GM04504 (cell line): ENCODE measurements at regions not wholly inside any gene's neighbourhood (a gene's known extent, or its start where the extent isn't known, plus 50 kb on each side); places are given as distances from the start of the nearest gene placed in this dataset.
A peak's percentile ranks its signal among the peaks of the same experiment; 100 is the strongest.
"Not testable (repeated sequence)": the region's sequence is repeated elsewhere in the genome, so short reads cannot be mapped to it uniquely, and the experiment has no call there.

Experiments used
- DNase-seq: peaks from one replicate; pipeline ENCODE4 v3.0.0-alpha.2; 2012; ENCODE audit warnings: low read depth

DNA sequence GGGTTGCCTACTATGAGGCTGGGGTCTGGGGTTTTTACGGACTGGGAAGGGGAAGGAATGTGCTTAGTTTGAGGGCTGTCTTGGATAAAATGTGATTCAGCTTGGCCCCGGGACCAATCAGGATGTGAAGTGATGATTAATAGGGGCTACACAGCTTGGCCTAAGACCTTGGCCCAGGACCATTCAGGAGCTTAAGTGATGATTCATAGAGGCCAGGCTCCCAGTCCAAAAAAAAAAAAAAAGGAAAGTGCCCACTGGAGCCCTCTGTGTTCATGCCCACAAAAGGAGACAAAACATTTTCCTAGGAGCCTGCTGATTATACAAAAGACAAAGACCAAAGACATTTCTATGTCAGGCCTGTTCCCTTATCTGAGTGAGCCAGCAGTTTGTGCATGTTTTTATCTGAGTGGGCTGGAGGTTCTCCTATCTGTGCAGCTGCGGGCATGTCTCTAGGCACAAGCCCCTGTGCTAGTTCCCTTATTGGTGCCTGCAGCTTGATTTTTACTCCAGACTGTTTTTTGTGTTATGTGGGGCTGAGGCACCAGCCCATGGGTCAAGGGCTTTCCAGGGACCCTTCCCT, 898.2 kb upstream of the GOT2 start:
- DNase-seq, result peak; percentile 30

DNA sequence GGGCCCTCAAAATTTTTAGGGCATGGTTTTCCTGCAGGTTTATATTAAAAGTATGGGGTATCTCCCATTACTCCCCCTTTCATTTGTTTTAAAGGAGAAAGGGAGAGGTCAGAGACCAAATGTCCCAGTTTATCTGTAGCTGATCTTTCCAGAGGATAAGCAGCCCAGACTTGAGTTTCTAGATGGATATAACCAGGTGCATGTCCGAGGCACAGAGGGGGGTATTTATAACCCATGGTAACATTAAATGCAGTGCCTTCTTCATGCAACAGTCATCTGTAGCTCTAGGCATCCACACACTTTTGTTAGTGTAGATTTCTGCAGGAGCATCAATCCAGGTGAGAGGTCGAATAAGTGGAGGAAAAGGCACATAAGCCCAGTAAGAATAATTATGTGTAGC, 890.3 kb upstream of the GOT2 start:
- DNase-seq, result not testable (repeated sequence)

DNA sequence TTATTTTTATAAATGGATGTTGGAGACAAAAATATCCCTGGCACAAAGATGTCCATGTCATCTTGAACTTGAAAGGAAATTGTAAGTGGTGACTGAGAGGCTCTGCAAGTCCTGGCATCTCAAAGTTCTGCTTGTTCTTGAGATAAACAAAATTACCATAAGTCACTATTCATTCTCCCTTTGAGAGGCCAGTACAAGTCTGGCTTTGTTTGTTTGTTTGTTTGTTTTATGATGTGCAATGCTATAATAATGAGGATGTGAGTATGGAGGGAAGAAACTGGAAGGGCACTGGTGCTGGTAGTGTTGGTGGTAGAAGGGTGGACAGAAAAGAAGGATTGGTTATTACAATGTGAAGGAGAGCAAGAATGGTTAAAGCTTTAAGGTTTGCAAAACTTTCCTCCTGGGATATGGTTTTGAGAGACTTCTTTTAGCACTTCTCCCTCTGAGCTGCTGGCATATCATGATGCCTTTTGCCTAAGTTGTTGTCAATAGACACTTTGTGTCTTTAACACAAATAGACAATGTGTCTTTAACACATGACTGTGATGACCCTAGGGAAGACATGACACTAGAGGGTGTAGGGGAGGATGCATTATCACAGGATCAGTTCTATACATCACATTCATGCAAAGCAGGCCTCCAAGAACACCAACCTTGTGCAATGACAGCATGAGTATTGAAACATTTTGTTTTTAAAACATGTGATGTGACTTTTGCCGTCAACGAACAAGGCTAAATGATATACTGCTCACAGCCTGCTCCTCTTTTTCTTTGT, 880.5 kb upstream of the GOT2 start:
- no peak for DNase-seq

DNA sequence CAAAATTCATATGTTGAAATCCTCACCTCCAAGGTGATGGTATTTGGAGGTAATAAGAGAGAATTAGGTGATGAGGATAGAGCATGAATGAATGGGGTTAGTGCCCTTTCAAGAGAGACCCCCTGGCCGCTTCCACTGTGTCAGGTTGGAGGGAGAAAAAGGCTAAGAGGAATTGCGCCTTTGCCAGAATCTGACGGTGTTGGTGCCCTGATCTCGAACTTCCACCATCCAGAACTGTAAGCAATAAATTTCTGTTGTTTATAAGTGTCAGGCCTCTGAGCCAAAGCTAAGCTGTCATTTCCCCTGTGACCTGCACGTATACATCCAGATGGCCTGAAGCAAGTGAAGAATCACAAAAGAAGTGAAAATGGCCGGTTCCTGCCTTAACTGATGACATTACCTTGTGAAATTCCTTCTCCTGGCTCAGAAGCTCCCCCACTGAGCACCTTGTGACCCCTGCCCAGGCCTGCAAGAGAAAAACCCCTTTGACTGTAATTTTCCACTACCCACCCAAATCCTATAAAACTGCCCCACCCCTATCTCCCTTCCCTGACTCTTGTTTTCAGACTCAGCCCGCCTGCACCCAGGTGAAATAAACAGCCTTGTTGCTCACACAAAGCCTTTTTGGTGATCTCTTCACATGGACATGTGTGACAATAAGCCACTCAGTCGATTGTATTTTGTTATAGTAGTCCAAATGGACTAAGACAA, 878.9 kb upstream of the GOT2 start:
- not testable (repeated sequence) for DNase-seq

GRCh38 chr16:59612094-59612493, 878.0 kb upstream of the GOT2 start:
- DNase-seq, result no peak

GRCh38 chr16:59611556-59611955, 877.4 kb upstream of the GOT2 start:
- DNase-seq, result no peak

DNA sequence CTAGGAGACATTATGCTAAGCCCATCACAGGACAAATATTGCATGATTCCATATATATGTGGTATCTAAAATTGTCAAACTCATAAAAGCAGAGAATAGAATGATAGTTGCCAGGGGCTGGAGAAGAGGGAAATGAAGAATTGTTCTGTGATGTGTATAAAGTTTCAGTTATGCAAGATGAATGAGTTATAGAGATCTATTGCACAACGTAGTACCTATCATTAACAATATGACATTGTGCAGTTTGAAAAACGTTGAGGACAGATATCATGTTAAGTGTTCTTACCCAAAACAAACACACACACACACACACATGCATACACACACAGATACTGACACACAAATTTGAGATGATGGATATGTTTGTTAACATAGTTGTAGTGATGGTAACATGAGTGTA, 871.6 kb upstream of the GOT2 start:
- no peak for DNase-seq

DNA sequence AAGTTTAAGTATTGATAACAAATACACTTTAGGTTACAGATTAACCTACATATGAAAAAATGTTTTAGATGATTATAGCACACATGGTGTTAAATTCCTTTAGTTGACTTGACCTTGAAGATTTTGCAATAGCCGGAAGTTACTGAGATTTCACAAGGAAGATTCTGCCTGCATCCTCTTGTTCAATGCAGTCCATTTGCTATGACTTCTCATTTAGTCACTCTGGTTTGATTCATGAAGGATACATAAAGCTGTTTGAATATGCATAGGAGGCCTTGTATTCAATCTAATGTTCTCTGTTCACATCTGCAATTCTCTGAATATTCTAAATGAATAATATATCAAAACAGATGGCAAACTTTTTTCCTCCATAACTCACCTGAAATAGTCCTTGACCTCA, 870.2 kb upstream of the GOT2 start:
- DNase-seq, result no peak

GRCh38 chr16:59601452-59601851, 867.3 kb upstream of the GOT2 start:
- DNase-seq, result no peak

DNA sequence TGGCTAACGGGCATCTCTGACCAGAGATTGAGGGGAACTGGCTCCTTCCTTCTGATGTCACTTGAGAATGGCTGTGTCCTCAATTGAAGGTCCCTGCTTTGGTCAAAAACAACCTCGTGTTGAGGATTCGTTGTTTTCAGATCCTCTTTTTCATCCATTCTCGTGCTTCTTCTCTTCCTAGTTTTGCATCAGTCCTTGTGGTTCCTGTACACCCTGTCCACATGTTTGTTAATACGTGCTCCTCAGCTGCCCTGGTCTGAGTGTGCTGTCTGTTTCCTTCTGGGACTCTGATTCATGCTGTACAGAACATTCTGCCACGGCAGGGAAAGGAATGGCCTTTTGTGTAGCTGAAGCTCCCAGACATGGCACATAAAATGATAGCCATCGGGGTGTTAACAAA, 863.2 kb upstream of the GOT2 start:
- no peak for DNase-seq

GRCh38 chr16:59596693-59597092, 862.6 kb upstream of the GOT2 start:
- DNase-seq, result no peak

- peak; percentile 81 for DNase-seq
Observed at GRCh38 chr16:59593194-59593661, 859.1 kb upstream of the GOT2 start.

- DNase-seq, result no peak
Observed at GRCh38 chr16:59591480-59591879, 857.4 kb upstream of the GOT2 start.

DNA sequence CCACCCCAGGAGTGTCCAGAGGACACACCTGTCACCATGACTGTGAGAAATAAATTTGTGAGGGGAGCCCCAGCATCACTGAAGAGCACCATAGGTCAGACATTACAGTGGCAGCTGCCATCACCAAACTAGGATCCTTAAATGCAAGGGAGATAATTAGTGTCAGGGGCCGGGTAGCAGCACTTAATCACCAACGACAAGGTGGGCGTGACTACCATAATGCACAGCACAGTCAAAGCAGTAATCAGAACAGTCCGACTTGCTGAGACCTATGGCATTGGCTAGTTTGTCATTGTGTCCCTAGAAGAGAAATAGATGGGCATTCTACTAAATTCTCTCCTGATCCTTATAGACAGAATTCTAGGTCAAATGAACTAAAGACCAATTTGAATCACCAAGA, 856.7 kb upstream of the GOT2 start:
- no peak for DNase-seq

- no peak for DNase-seq
Observed at GRCh38 chr16:59586331-59586730, 852.2 kb upstream of the GOT2 start.

DNA sequence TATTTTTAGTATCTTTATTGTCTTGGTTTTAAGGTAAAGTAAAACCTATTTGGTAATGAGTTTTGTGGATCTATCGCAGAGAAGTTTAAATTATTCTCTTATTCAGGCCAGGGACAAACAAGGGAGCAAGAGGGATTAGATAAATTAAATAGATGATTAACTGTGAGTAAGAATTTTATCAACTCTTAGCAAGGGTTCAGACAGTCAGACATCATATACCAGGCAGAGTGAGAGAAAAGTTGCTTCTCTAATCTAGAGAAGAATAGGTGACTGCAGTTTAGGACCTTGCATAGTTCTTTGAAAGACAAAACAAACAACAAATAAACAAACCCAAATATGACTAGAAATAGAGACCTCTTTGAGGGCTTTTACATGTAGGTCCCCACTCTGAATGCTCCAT, 840.2 kb upstream of the GOT2 start:
- DNase-seq, result no peak

DNA sequence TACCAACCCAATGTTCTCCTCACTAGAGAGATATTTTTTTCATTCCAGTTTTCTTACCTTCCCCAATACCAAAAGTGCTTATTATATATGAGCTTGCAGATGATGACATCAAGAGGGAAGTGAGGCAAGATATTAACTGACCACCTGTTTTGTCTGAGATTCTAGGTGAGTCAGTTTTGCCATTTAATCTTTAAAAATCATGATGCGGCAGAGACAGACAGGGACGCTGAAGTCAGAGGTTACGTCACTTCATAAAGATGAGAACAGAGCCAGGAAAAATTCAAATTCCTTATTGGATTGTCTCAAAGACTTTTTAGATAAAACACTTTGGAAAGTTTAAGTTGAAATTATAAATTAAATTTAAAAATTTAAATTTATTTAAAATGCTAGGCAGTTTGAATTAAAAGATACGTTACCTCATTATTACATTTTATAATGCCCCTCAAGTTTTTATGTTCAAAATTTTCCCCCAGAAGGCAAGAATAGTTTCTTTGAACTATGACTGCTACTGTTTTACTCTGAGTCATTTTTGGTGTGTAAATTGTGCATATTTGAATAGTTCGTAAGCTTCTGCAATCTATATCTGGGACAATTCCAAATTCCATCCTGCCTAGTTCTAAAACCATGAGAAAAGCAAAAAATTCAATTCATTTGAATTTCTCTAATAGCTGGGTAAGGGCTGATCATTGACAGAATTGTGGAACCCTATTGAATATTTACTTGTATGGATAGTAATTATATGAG, 839.6 kb upstream of the GOT2 start:
- DNase-seq, result peak; percentile 28

- no peak for DNase-seq
Observed at GRCh38 chr16:59567496-59567895, 833.4 kb upstream of the GOT2 start.

DNA sequence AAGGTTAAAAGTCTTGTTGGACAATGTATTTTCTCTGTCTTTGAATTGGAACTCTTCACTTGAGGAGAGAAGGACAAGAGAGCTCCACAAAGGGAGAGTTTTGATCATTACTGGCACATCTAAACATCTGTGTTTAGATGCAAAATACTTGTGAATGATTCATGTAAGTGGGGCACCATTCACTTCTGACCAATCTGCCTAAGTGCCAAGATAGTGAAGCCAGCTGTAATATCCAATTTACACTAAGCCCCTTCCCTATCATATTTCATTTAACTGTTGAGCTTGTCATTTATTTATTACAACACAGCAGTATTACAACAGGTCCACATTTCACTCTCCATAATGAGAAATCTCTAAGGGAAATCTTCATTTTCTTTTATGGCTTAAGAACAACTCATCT, 832.3 kb upstream of the GOT2 start:
- no peak for DNase-seq

DNA sequence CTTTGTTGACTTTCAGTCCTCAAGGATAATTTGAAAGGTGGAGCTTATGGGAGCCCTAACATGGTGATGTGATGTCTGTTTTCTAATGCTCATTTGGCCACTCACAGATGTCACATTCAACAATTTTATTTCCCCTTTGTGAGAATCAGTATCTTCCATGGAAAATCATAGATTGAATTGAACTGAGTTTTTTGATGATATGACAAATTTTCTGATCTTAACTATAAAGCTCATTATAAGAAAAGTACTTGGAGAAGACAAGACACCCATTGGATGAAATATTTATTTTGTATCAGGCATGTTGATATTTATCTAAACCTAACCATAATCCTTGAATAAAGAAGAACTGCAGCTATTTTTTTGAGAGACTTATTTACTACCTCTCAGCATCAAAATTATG, 824.6 kb upstream of the GOT2 start:
- DNase-seq, result no peak

- no peak for DNase-seq
Observed at GRCh38 chr16:59552164-59552563, 818.0 kb upstream of the GOT2 start.

DNA sequence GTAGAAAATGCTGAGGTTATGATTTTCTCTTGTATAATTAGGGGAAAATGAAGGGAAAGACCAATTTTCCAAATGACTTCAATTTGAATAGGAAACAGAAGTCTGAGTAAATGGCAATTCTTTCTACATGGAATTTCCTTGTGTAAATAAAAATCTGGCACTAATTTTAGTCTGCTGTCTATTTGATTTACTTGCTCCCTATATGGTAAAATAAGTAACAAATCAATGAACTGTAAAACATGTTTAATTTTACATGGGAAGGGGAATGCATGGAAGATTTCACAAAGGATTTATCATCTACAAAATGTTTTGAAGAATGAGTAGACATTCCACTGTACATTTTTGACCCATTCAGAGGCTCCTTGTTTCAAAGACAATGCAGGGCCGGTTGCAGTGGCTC, 811.6 kb upstream of the GOT2 start:
- no peak for DNase-seq

GRCh38 chr16:59543641-59544040, 809.5 kb upstream of the GOT2 start:
- DNase-seq, result no peak
